Esophagus muscularis mucosa (tissue), 4 donors: ENCODE measurements at regions not wholly inside any gene's neighbourhood (a gene's known extent, or its start where the extent isn't known, plus 50 kb on each side); places are given as distances from the start of the nearest gene placed in this dataset.

ENCODE experiments used
- CTCF ChIP-seq, 3 experiments: fragments of 200-600 bp in 2 of 3; fragments of 450-650 bp in 1 of 3; sonication (generic) in 2 of 3; IDR thresholded peaks; one replicate each; pipeline ENCODE4 v1.5.1; 2017 to 2019; ENCODE audit warnings: antibody characterized with exemption in 3 of 3, mild to moderate bottlenecking in 2 of 3, moderate library complexity in 1 of 3
- EP300 ChIP-seq: sonication (generic); formaldehyde crosslinking; IDR thresholded peaks from one replicate; pipeline ENCODE4 v1.6.1; 2017; ENCODE audit warnings: antibody characterized with exemption
- POLR2A ChIP-seq: fragments of 450-650 bp; IDR thresholded peaks from one replicate; pipeline ENCODE4 v1.6.1; 2017; ENCODE audit warnings: antibody characterized with exemption, moderate library complexity, mild to moderate bottlenecking, low read depth
- POLR2AphosphoS5 ChIP-seq, 2 donors: sonication (generic); formaldehyde crosslinking; IDR thresholded peaks; one replicate each; pipeline ENCODE4 v1.6.1; 2017; ENCODE audit warnings: antibody characterized with exemption in 2 of 2

DNA sequence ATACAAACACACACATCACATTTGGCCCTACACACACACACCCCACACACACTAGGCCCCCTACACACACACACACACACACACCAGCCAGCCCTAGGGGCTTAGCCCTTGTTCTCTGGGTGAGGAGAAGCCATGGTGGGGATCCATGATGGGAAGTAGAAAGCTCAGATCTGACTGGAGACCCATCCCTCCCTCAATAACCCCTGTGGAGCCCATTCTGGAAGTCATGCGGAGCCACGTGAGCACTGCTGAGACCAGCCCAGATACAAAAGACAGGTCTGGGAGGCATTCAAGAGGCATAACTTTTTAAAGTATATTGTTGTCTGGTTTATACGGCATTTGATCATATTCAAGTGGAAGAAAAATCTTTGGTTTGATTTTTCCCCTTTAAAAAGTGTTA lies 448.5 kb downstream of the SOX6 start:
- no peak for TF ChIP-seq CTCF (IDR thresholded peaks at IDR 0.05)
- TF ChIP-seq EP300 = no peak
- no peak for TF ChIP-seq POLR2A
- no peak for TF ChIP-seq POLR2AphosphoS5 (IDR thresholded peaks at IDR 0.05)
